Keratinocyte (primary cell): ENCODE measurements at regions not wholly inside any gene's neighbourhood (a gene's known extent, or its start where the extent isn't known, plus 50 kb on each side); places are given as distances from the start of the nearest gene placed in this dataset.

Source experiments
- CTCF ChIP-seq, 3 experiments: IDR thresholded peaks in 1 of 3; conservative IDR thresholded peaks in 1 of 3; optimal IDR thresholded peaks in 1 of 3; 2 replicates in 2 of 3; 3 replicates in 1 of 3; pipeline versions ENCODE3 to v1.5.1; 2011; ENCODE audit warnings: low read length in 3 of 3, mild to moderate bottlenecking in 3 of 3, moderate library complexity in 2 of 3, control low read depth in 1 of 3, inconsistent platforms in 1 of 3; ENCODE audit not compliant: insufficient read depth in 2 of 3; ENCODE audit errors: extremely low read depth in 1 of 3
- EZH2 ChIP-seq: IDR thresholded peaks from one replicate; pipeline ENCODE4 v1.6.1; 2012; ENCODE audit warnings: inconsistent platforms, mild to moderate bottlenecking, low read length, moderate library complexity

DNA sequence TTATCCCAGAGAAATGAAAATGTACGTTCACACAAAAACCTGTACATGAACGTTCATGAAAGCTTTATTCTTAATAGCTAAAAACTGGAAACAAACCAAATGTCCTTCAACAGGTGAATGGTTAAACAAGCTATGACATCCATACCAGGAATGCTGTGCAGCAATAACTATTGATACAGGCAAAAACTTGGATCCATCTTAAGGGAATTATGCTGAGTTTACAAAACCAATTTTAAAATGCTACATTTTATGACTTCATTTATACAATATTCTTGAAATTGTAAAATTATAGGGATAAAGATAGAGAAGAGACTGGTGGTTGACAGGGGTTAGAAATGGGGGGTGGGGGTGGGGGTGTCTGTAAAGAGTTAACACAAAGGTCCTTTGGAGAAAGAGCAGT is 280.3 kb downstream of the TGFB2 start:
- no peak for TF ChIP-seq CTCF (optimal IDR thresholded peaks at IDR 0.05 in 1 of 3, IDR thresholded peaks at IDR 0.05 in 1 of 3, conservative IDR thresholded peaks at IDR 0.05 in 1 of 3; ENCODE audit: extremely low read depth in 1 of 3, insufficient read depth in 2 of 3, low read length in 3 of 3)
- TF ChIP-seq EZH2 = no peak
